ENCODE measurements at regions not wholly inside any gene's neighbourhood (a gene's known extent, or its start where the extent isn't known, plus 50 kb on each side); places are given as distances from the start of the nearest gene placed in this dataset.

GRCh38 chr2:36301843-36302242, 53.7 kb upstream of the CRIM1 start:
- no peak for TF ChIP-seq CTCF (tag by site-specific recombination; IDR thresholded peaks at IDR 0.05)
- TF ChIP-seq ZNF138 (tag by site-specific recombination; IDR thresholded peaks at IDR 0.05; ENCODE audit: borderline replicate concordance): no peak
- no peak for TF ChIP-seq ELK4 (IDR thresholded peaks at IDR 0.05; ENCODE audit: borderline replicate concordance, low read depth, low read length)
- TF ChIP-seq MZF1 (tag by site-specific recombination; IDR thresholded peaks at IDR 0.05; ENCODE audit: borderline replicate concordance): no peak
- TF ChIP-seq ZNF23 (tag by site-specific recombination; IDR thresholded peaks at IDR 0.05; ENCODE audit: borderline replicate concordance): no peak
- no peak for TF ChIP-seq ZNF510 (tag by site-specific recombination; IDR thresholded peaks at IDR 0.05; ENCODE audit: insufficient replicate concordance)
- no peak for TF ChIP-seq TRIM28 (IDR thresholded peaks at IDR 0.05; ENCODE audit: borderline replicate concordance, low read length)
- no peak for TF ChIP-seq PRDM10 (tag by site-specific recombination; IDR thresholded peaks at IDR 0.05)
- TF ChIP-seq ZNF366 (tag by site-specific recombination; conservative IDR thresholded peaks at IDR 0.05): no peak

All from HEK293 (cell line).